HG02798 (cell line): ENCODE measurements at regions not wholly inside any gene's neighbourhood (a gene's known extent, or its start where the extent isn't known, plus 50 kb on each side); places are given as distances from the start of the nearest gene placed in this dataset.

ENCODE experiments used
- ATAC-seq: cut with Tn5 transposase; IDR thresholded peaks from one replicate; pipeline ENCODE4 v1.9.1; 2021; ENCODE audit warnings: mild to moderate bottlenecking; ENCODE audit not compliant: unreplicated experiment, poor library complexity

GRCh38 chr15:39462691-39463090 is 118.2 kb upstream of the THBS1 start:
- ATAC-seq, result no peak

- no peak for ATAC-seq
Observed at GRCh38 chr15:39465843-39466749, 114.8 kb upstream of the THBS1 start.

- no peak for ATAC-seq
Observed at GRCh38 chr15:39466750-39467105, 114.2 kb upstream of the THBS1 start.

GRCh38 chr15:39468331-39468730 is 112.5 kb upstream of the THBS1 start:
- no peak for ATAC-seq

GRCh38 chr15:39468828-39469227 is 112.1 kb upstream of the THBS1 start:
- no peak for ATAC-seq

GRCh38 chr15:39471785-39472574 is 108.9 kb upstream of the THBS1 start:
- no peak for ATAC-seq

GRCh38 chr15:39472621-39473297 is 108.1 kb upstream of the THBS1 start:
- no peak for ATAC-seq

- ATAC-seq, result no peak
Observed at GRCh38 chr15:39473298-39473947, 107.5 kb upstream of the THBS1 start.

GRCh38 chr15:39474657-39475056 is 106.2 kb upstream of the THBS1 start:
- no peak for ATAC-seq

GRCh38 chr15:39478996-39479395 is 101.9 kb upstream of the THBS1 start:
- no peak for ATAC-seq

GRCh38 chr15:39479911-39480310 is 101.0 kb upstream of the THBS1 start:
- no peak for ATAC-seq

GRCh38 chr15:39482459-39482858 is 98.4 kb upstream of the THBS1 start:
- no peak for ATAC-seq

- ATAC-seq, result no peak
Observed at GRCh38 chr15:39486621-39487457, 94.0 kb upstream of the THBS1 start.

- ATAC-seq, result no peak
Observed at GRCh38 chr15:39487458-39487735, 93.5 kb upstream of the THBS1 start.

GRCh38 chr15:39488516-39488915 is 92.4 kb upstream of the THBS1 start:
- no peak for ATAC-seq

GRCh38 chr15:39488961-39489360 is 91.9 kb upstream of the THBS1 start:
- ATAC-seq, result no peak

- ATAC-seq, result no peak
Observed at GRCh38 chr15:39491115-39491885, 89.6 kb upstream of the THBS1 start.

- no peak for ATAC-seq
Observed at GRCh38 chr15:39491886-39492490, 88.9 kb upstream of the THBS1 start.
